Skeletal muscle tissue (tissue), 3 donors: ENCODE measurements at regions not wholly inside any gene's neighbourhood (a gene's known extent, or its start where the extent isn't known, plus 50 kb on each side); places are given as distances from the start of the nearest gene placed in this dataset.
"Not testable (repeated sequence)": the region's sequence is repeated elsewhere in the genome, so short reads cannot be mapped to it uniquely, and the experiment has no call there.

Experiments used
- H3K27ac ChIP-seq: one replicate; pipeline ENCODE4 v1.7.0; 2013; ENCODE audit warnings: mild to moderate bottlenecking, low read depth, low read length, inconsistent platforms
- H3K27me3 ChIP-seq, 3 donors: one replicate each; pipeline ENCODE4 v1.7.0; 2013; ENCODE audit warnings: low read length in 3 of 3; ENCODE audit not compliant: control insufficient read depth in 3 of 3, insufficient read depth in 3 of 3
- H3K36me3 ChIP-seq, 3 donors: one replicate each; pipeline ENCODE4 v1.7.0; 2013; ENCODE audit warnings: low read length in 3 of 3; ENCODE audit not compliant: control insufficient read depth in 3 of 3, insufficient read depth in 3 of 3
- H3K4me1 ChIP-seq, 3 donors: one replicate each; pipeline ENCODE4 v1.7.0; 2013; ENCODE audit warnings: low read length in 3 of 3, mild to moderate bottlenecking in 3 of 3; ENCODE audit not compliant: control insufficient read depth in 3 of 3, insufficient read depth in 3 of 3
- H3K4me3 ChIP-seq, 3 donors: one replicate each; pipeline ENCODE4 v1.7.0; 2013; ENCODE audit warnings: low read length in 3 of 3
- H3K9ac ChIP-seq, 3 donors: one replicate each; pipeline ENCODE4 v1.7.0; 2013; ENCODE audit warnings: low read length in 3 of 3, mild to moderate bottlenecking in 3 of 3, moderate library complexity in 2 of 3, low read depth in 1 of 3
- H3K9me3 ChIP-seq, 3 donors: one replicate each; pipeline ENCODE4 v1.7.0; 2013; ENCODE audit warnings: low read length in 3 of 3; ENCODE audit not compliant: control insufficient read depth in 3 of 3
- donor health status: Osteomylitis.

DNA sequence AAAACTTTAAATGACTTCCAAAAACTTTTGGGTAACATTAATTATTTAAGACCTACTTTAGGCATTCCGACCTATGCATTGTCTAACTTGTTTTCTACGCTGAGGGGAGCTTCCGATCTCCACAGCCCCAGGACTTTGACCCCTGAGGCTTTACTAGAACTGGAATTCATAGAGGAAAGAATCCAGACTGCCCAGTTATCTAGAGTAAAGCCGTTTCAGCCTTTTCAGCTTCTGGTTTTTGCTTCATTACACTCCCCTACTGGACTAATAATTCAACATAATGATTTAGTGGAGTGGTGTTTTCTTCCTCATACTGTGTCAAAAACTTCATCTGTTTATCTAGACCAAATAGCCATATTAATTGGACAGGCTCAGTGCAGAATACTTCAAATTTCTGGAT, 571.9 kb upstream of the PTGER4 start:
- not testable (repeated sequence) for H3K27ac ChIP-seq, H3K36me3 ChIP-seq, H3K4me1 ChIP-seq, H3K27me3 ChIP-seq, H3K9me3 ChIP-seq, H3K9ac ChIP-seq, H3K4me3 ChIP-seq

DNA sequence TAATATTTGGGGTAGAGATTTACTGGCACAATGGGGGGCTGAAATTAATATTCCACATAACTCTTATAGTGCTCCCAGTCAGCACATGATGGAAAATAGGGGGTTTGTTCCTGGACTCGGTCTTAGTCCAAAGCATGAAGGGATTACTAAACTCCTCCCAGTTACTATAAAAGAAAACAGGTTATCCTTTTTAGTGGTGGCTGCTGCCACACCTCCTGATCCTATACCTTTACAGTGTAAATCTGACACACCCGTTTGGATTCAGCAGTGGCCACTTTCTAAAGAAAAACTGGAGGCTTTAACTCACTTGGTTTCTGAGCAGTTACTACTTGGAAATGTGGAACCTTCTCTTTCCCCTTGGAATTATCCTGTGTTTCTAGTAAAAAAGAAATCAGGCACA, 572.9 kb upstream of the PTGER4 start:
- Histone ChIP-seq H3K27ac (no peak overlapping the region), H3K9me3 (no peaks in the 10 kb centered on the region), H3K4me3 (no peak overlapping the region), H3K4me1 (peaks cover 0 to 6% (median 0%) of the 10 kb centered on the region in 3 donors), H3K27me3 (no peaks in the 10 kb centered on the region), H3K36me3 (no peaks in the 10 kb centered on the region), H3K9ac (no peak overlapping the region)

GRCh38 chr5:40098313-40098712, 581.4 kb upstream of the PTGER4 start:
- Histone ChIP-seq H3K36me3 (no peaks in the 10 kb centered on the region), H3K27ac (no peak overlapping the region), H3K9me3 (no peaks in the 10 kb centered on the region), H3K4me1 (no peaks in the 10 kb centered on the region), H3K4me3 (no peak overlapping the region), H3K9ac (no peak overlapping the region), H3K27me3 (no peaks in the 10 kb centered on the region)

GRCh38 chr5:40093550-40093949, 586.2 kb upstream of the PTGER4 start:
- no peak overlapping the region for H3K4me3 ChIP-seq
- H3K27me3 ChIP-seq = no peaks in the 10 kb centered on the region
- H3K9ac ChIP-seq = no peak overlapping the region
- H3K36me3 ChIP-seq = no peaks in the 10 kb centered on the region
- no peaks in the 10 kb centered on the region for H3K4me1 ChIP-seq
- H3K9me3 ChIP-seq = peaks cover 0 to 3% (median 0%) of the 10 kb centered on the region in 3 donors
- no peak overlapping the region for H3K27ac ChIP-seq

- Histone ChIP-seq H3K36me3 (no peaks in the 10 kb centered on the region), H3K4me1 (no peaks in the 10 kb centered on the region), H3K4me3 (no peak overlapping the region), H3K9ac (no peak overlapping the region), H3K27me3 (no peaks in the 10 kb centered on the region), H3K27ac (no peak overlapping the region), H3K9me3 (peaks cover 0 to 3% (median 0%) of the 10 kb centered on the region in 3 donors)
Measured at GRCh38 chr5:40089269-40089668, 590.4 kb upstream of the PTGER4 start.

DNA sequence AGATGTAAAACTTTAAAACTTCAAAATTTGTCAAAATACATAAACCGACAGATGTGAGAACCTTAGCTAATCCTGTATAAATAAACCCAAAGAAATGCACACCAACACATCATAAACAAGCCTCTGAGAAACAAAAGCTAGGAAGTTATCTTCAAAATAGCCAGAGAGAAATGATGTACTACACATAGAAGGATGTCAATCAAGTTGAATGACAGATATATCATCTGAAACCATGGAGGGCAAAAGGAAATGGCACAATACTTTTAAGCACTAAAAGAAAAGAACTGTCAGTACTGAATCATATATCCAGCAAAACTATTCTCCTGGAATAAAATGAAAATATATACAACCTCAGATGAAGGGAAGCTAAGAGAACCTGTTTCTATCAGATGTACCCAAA, 595.1 kb upstream of the PTGER4 start:
- Histone ChIP-seq H3K9me3 (no peaks in the 10 kb centered on the region), H3K36me3 (no peaks in the 10 kb centered on the region), H3K4me3 (no peak overlapping the region), H3K27ac (no peak overlapping the region), H3K27me3 (no peaks in the 10 kb centered on the region), H3K4me1 (no peaks in the 10 kb centered on the region), H3K9ac (no peak overlapping the region)

GRCh38 chr5:40082313-40082712, 597.4 kb upstream of the PTGER4 start:
- Histone ChIP-seq H3K36me3 (no peaks in the 10 kb centered on the region), H3K9me3 (no peaks in the 10 kb centered on the region), H3K4me1 (no peaks in the 10 kb centered on the region), H3K4me3 (no peak overlapping the region), H3K9ac (no peak overlapping the region), H3K27ac (no peak overlapping the region), H3K27me3 (no peaks in the 10 kb centered on the region)

- H3K9ac ChIP-seq = no peak overlapping the region
- no peaks in the 10 kb centered on the region for H3K36me3 ChIP-seq
- no peak overlapping the region for H3K4me3 ChIP-seq
Measured at GRCh38 chr5:40080191-40080590, 599.5 kb upstream of the PTGER4 start.

GRCh38 chr5:40078898-40079575, 600.7 kb upstream of the PTGER4 start:
- no peaks in the 10 kb centered on the region for H3K9me3 ChIP-seq
- H3K9ac ChIP-seq = no peak overlapping the region
- no peak overlapping the region for H3K4me3 ChIP-seq
- H3K27ac ChIP-seq = no peak overlapping the region
- no peaks in the 10 kb centered on the region for H3K4me1 ChIP-seq
- H3K36me3 ChIP-seq = no peaks in the 10 kb centered on the region
- no peaks in the 10 kb centered on the region for H3K27me3 ChIP-seq

More at GRCh38 chr5:40080191-40080590, 599.5 kb upstream of the PTGER4 start:
- H3K4me1 ChIP-seq = no peaks in the 10 kb centered on the region
- H3K27ac ChIP-seq = no peak overlapping the region
- no peaks in the 10 kb centered on the region for H3K9me3 ChIP-seq
- H3K27me3 ChIP-seq = no peaks in the 10 kb centered on the region

GRCh38 chr5:40074826-40075225, 604.9 kb upstream of the PTGER4 start:
- no peak overlapping the region for H3K4me3 ChIP-seq
- no peaks in the 10 kb centered on the region for H3K36me3 ChIP-seq
- H3K9me3 ChIP-seq = no peaks in the 10 kb centered on the region

More at GRCh38 chr5:40074826-40075225, 604.9 kb upstream of the PTGER4 start:
- H3K27me3 ChIP-seq = no peaks in the 10 kb centered on the region
- H3K4me1 ChIP-seq = no peaks in the 10 kb centered on the region
- H3K9ac ChIP-seq = no peak overlapping the region
- H3K27ac ChIP-seq = no peak overlapping the region
